HEK293 (cell line): ENCODE measurements at regions not wholly inside any gene's neighbourhood (a gene's known extent, or its start where the extent isn't known, plus 50 kb on each side); places are given as distances from the start of the nearest gene placed in this dataset.
"Not testable (repeated sequence)": the region's sequence is repeated elsewhere in the genome, so short reads cannot be mapped to it uniquely, and the experiment has no call there.

ENCODE experiments used
- ZNF223 ChIP-seq: fragments of 450-650 bp; formaldehyde crosslinking; IDR thresholded peaks from 2 replicates; pipeline ENCODE4 v1.5.1; 2016; ENCODE audit warnings: missing biosample characterization, missing genetic modification characterization
- ZNF501 ChIP-seq: fragments of 450-650 bp; formaldehyde crosslinking; IDR thresholded peaks from 2 replicates; pipeline ENCODE4 v1.5.1; 2016; ENCODE audit warnings: missing biosample characterization, missing genetic modification characterization
- ZNF654 ChIP-seq: fragments of 450-650 bp; formaldehyde crosslinking; IDR thresholded peaks from 2 replicates; pipeline ENCODE4 v1.5.1; 2016; ENCODE audit warnings: low read depth, missing biosample characterization, missing genetic modification characterization
- ZNF670 ChIP-seq: fragments of 450-650 bp; formaldehyde crosslinking; IDR thresholded peaks from 2 replicates; pipeline ENCODE4 v1.5.1; 2016; ENCODE audit warnings: missing biosample characterization, missing genetic modification characterization, low read depth
- TF ChIP-seq, protein P1 (sequence below): fragments of 450-650 bp; formaldehyde crosslinking; IDR thresholded peaks from 2 replicates; pipeline ENCODE4 v1.5.1; 2016; ENCODE audit warnings: missing biosample characterization, missing genetic modification characterization

DNA sequence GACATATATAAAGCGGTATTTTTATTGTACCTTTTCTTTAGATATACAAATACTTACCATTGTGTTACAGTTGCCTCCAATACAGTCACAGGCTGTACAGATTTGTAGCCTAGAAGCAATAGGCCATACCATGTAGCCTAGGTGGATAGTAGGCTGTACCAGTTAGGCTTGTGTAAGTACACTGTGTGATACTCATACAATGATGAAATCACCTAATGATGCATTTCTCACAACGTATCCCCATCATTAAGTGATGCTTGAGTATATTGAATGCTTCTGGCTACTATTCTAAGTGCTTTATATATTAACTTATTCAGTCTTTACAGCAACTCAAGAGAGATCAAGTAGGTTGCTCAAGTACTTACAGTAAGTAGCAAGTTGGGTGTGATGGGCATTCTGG is 71.6 kb upstream of the AGTPBP1 start:
- not testable (repeated sequence) for TF ChIP-seq ZNF501 (tag by site-specific recombination); ZNF223 (tag by site-specific recombination); ZNF654; ZNF670 (tag by site-specific recombination)
- TF ChIP-seq, protein P1, sequence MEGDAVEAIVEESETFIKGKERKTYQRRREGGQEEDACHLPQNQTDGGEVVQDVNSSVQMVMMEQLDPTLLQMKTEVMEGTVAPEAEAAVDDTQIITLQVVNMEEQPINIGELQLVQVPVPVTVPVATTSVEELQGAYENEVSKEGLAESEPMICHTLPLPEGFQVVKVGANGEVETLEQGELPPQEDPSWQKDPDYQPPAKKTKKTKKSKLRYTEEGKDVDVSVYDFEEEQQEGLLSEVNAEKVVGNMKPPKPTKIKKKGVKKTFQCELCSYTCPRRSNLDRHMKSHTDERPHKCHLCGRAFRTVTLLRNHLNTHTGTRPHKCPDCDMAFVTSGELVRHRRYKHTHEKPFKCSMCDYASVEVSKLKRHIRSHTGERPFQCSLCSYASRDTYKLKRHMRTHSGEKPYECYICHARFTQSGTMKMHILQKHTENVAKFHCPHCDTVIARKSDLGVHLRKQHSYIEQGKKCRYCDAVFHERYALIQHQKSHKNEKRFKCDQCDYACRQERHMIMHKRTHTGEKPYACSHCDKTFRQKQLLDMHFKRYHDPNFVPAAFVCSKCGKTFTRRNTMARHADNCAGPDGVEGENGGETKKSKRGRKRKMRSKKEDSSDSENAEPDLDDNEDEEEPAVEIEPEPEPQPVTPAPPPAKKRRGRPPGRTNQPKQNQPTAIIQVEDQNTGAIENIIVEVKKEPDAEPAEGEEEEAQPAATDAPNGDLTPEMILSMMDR, result not testable (repeated sequence)
